ENCODE measurements at regions not wholly inside any gene's neighbourhood (a gene's known extent, or its start where the extent isn't known, plus 50 kb on each side); places are given as distances from the start of the nearest gene placed in this dataset.

DNA sequence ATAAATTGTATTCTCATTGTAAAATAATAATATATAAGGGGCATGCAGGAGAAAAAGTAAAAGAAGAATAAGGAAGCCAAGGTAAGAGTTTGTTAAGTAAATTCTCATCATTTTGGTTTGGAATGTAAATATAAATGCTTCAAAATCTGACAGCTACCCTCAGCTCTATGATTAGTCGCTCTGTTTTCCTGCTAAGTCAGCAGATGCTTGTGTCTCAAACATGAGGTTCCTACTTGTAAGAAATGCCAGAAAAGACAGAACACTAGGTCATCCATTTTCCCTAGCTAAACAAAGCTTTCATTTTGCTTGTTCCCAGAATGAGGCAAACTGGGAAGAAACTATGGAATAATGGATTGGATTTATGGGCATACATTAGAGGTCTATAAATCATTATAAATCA lies 293.1 kb downstream of the DMRTA1 start:
- no peaks in the 10 kb centered on the region for H3K36me3 Mint-ChIP-seq (ENCODE audit: unreplicated experiment)
- H3K9me3 Mint-ChIP-seq (ENCODE audit: unreplicated experiment): peaks cover 5% of the 10 kb centered on the region
- H3K4me3 Mint-ChIP-seq (ENCODE audit: unreplicated experiment): no peak overlapping the region
- DNase-seq (ENCODE audit: extremely low spot score, unreplicated experiment): no peak
- no peak overlapping the region for H3K27ac Mint-ChIP-seq (ENCODE audit: unreplicated experiment)
- H3K4me1 Mint-ChIP-seq (ENCODE audit: unreplicated experiment): no peaks in the 10 kb centered on the region
- TF ChIP-seq CTCF (IDR thresholded peaks at IDR 0.05): no peak
- no peaks in the 10 kb centered on the region for H3K27me3 Mint-ChIP-seq (ENCODE audit: unreplicated experiment)

GRCh38 chr9:22740781-22741180 lies 294.2 kb downstream of the DMRTA1 start:
- Mint-ChIP-seq H3K9me3 (ENCODE audit: unreplicated experiment) (peaks cover 5% of the 10 kb centered on the region), H3K27ac (ENCODE audit: unreplicated experiment) (no peak overlapping the region), H3K27me3 (ENCODE audit: unreplicated experiment) (no peaks in the 10 kb centered on the region), H3K4me3 (ENCODE audit: unreplicated experiment) (no peak overlapping the region), H3K4me1 (ENCODE audit: unreplicated experiment) (no peaks in the 10 kb centered on the region), H3K36me3 (ENCODE audit: unreplicated experiment) (no peaks in the 10 kb centered on the region)
- no peak for DNase-seq (ENCODE audit: extremely low spot score, unreplicated experiment)
- TF ChIP-seq CTCF (IDR thresholded peaks at IDR 0.05): no peak

- no peaks in the 10 kb centered on the region for H3K4me1 Mint-ChIP-seq (ENCODE audit: unreplicated experiment)
- H3K4me3 Mint-ChIP-seq (ENCODE audit: unreplicated experiment): no peak overlapping the region
- H3K9me3 Mint-ChIP-seq (ENCODE audit: unreplicated experiment): peaks cover 5% of the 10 kb centered on the region
- no peak for TF ChIP-seq CTCF (IDR thresholded peaks at IDR 0.05)
- H3K27ac Mint-ChIP-seq (ENCODE audit: unreplicated experiment): no peak overlapping the region
- DNase-seq (ENCODE audit: extremely low spot score, unreplicated experiment): no peak
- H3K27me3 Mint-ChIP-seq (ENCODE audit: unreplicated experiment): peaks cover 4% of the 10 kb centered on the region
- no peaks in the 10 kb centered on the region for H3K36me3 Mint-ChIP-seq (ENCODE audit: unreplicated experiment)
Observed at GRCh38 chr9:22742401-22742800, 295.8 kb downstream of the DMRTA1 start.

DNA sequence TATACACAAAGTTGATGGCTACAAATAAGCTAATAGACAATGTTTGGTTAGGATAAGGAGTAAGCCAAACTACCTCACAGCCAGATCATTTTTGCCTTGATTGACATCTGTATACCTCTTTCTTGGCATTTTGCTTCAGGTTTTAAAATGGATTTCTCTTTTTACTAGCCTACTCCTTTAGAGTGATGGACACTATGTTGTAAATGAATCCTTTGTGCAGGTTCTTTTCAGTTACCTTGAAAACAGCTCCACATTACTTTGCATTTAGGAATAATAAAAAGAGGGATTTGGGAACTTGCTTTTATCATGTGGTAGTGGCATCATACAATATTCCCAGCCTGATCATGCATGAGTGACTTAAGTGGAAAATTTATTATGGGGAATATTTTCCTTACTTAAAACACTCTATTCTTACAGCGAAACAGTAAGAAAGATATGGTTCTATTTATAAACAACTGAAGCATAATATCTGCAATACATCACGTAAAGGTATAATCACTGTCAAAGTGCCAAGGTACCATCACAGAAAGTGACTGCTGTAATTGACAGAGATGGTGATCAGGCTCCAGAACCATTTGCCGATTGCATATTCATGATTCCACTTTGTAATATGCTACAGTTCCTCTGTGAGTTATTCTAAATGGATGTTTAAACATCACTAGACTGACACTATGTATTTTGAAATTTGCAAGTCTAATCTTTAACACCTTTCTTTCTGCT lies 327.0 kb downstream of the DMRTA1 start:
- TF ChIP-seq CTCF (IDR thresholded peaks at IDR 0.05): no peak
- no peak overlapping the region for H3K27ac Mint-ChIP-seq (ENCODE audit: unreplicated experiment)
- DNase-seq (ENCODE audit: extremely low spot score, unreplicated experiment): no peak
- no peaks in the 10 kb centered on the region for H3K4me1 Mint-ChIP-seq (ENCODE audit: unreplicated experiment)
- no peak overlapping the region for H3K4me3 Mint-ChIP-seq (ENCODE audit: unreplicated experiment)
- peaks cover 5% of the 10 kb centered on the region for H3K27me3 Mint-ChIP-seq (ENCODE audit: unreplicated experiment)
- no peaks in the 10 kb centered on the region for H3K9me3 Mint-ChIP-seq (ENCODE audit: unreplicated experiment)
- H3K36me3 Mint-ChIP-seq (ENCODE audit: unreplicated experiment): no peaks in the 10 kb centered on the region

GRCh38 chr9:22790329-22790728 lies 343.7 kb downstream of the DMRTA1 start:
- Mint-ChIP-seq H3K36me3 (ENCODE audit: unreplicated experiment) (no peaks in the 10 kb centered on the region), H3K4me3 (ENCODE audit: unreplicated experiment) (no peak overlapping the region), H3K4me1 (ENCODE audit: unreplicated experiment) (no peaks in the 10 kb centered on the region), H3K27me3 (ENCODE audit: unreplicated experiment) (peaks cover 2% of the 10 kb centered on the region), H3K27ac (ENCODE audit: unreplicated experiment) (no peak overlapping the region), H3K9me3 (ENCODE audit: unreplicated experiment) (peaks cover 6% of the 10 kb centered on the region)
- no peak for DNase-seq (ENCODE audit: extremely low spot score, unreplicated experiment)
- TF ChIP-seq CTCF (IDR thresholded peaks at IDR 0.05): no peak

Data from osteocyte (in vitro differentiated cells).